Activated CD4-positive, alpha-beta T cell treated with anti-CD3 and anti-CD28 coated beads, Interleukin-2, amount 50 U/mL, for 16 hours (primary cell): ENCODE measurements at regions not wholly inside any gene's neighbourhood (a gene's known extent, or its start where the extent isn't known, plus 50 kb on each side); places are given as distances from the start of the nearest gene placed in this dataset.

Experiments used
- DNase-seq: peaks from one replicate; pipeline ENCODE4 v3.0.0-alpha.2; 2020

- DNase-seq = no peak
These were observed 146.8 kb downstream of the SMAD6 start for GRCh38 chr15:66848686-66849392.

GRCh38 chr15:66849393-66849745 is 147.3 kb downstream of the SMAD6 start:
- no peak for DNase-seq

GRCh38 chr15:66849746-66850077 is 147.7 kb downstream of the SMAD6 start:
- no peak for DNase-seq

- DNase-seq = no peak
These were observed 148.3 kb downstream of the SMAD6 start for GRCh38 chr15:66850078-66850991.

GRCh38 chr15:66850996-66851310 is 148.9 kb downstream of the SMAD6 start:
- no peak for DNase-seq

GRCh38 chr15:66851311-66852063 is 149.5 kb downstream of the SMAD6 start:
- peak; percentile 83 for DNase-seq

- DNase-seq = no peak
These were observed 150.2 kb downstream of the SMAD6 start for GRCh38 chr15:66852064-66852905.

- no peak for DNase-seq
These were observed 152.3 kb downstream of the SMAD6 start for GRCh38 chr15:66854012-66854965.

GRCh38 chr15:66855041-66855440 is 153.0 kb downstream of the SMAD6 start:
- DNase-seq = no peak

GRCh38 chr15:66857694-66858093 is 155.7 kb downstream of the SMAD6 start:
- DNase-seq = no peak

- no peak for DNase-seq
These were observed 156.6 kb downstream of the SMAD6 start for GRCh38 chr15:66858423-66859207.

- no peak for DNase-seq
These were observed 157.7 kb downstream of the SMAD6 start for GRCh38 chr15:66859688-66860253.

GRCh38 chr15:66860844-66861243 is 158.8 kb downstream of the SMAD6 start:
- no peak for DNase-seq

GRCh38 chr15:66862111-66862939 is 160.3 kb downstream of the SMAD6 start:
- DNase-seq = no peak

- DNase-seq = peak; percentile 81
These were observed 160.9 kb downstream of the SMAD6 start for GRCh38 chr15:66862940-66863335.

GRCh38 chr15:66863390-66864085 is 161.5 kb downstream of the SMAD6 start:
- DNase-seq = no peak

GRCh38 chr15:66864086-66864830 is 162.2 kb downstream of the SMAD6 start:
- DNase-seq = no peak

GRCh38 chr15:66864871-66865281 is 162.8 kb downstream of the SMAD6 start:
- DNase-seq = no peak
